NOMO-1 treated with dmso at 0.1 percent for 144 hours (cell line): ENCODE measurements at regions not wholly inside any gene's neighbourhood (a gene's known extent, or its start where the extent isn't known, plus 50 kb on each side); places are given as distances from the start of the nearest gene placed in this dataset.
"Not testable (repeated sequence)": the region's sequence is repeated elsewhere in the genome, so short reads cannot be mapped to it uniquely, and the experiment has no call there.

Source experiments
- DNase-seq: peaks from one replicate; lab custom pipeline; 2025; ENCODE audit not compliant: unreplicated experiment; lab: John Stamatoyannopoulos, UW

GRCh38 chr7:91564541-91564940 lies 300.3 kb downstream of the FZD1 start:
- DNase-seq = no peak

DNA sequence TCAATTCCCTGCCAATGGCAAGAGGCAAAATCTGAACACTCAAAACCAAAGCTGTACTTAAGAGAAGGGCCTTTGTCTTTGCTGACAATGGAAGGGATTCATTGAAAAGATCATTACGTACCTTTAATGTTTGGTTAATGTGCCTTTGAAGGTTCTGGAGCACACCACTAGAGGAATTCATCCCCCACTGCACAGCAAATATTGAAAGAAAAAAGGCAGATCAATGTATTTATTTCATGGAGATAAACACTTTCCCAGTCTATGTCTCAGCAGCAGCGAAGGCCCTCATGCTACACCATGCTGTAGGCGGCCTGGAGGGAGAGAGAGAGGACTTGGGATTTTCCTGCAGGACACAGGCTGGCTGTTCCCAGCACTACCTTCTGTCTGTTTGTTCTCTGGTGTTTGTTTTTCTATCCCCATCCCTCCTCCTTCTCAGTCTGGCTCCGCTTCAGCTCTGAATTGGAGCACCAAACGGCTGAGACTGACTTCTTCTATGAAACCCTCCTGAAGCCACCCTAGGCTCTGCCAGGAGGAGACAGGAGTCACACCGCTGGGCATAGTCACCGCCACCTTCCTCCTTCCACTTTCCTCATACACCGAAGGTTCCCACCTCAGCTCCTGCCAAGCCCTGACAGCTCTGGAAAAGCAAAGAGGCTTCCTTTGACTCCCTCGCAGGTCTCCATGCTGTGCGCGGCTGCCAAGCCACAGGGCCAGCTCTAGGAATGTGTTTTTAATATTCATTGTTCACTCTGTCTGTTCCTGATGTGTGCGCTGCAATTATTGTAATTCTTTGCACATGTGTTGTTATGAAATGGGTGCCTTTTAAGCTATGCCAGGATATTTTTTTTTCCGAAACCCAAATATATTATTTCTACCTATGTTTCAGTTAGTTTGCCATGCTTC lies 301.5 kb downstream of the FZD1 start:
- no peak for DNase-seq

DNA sequence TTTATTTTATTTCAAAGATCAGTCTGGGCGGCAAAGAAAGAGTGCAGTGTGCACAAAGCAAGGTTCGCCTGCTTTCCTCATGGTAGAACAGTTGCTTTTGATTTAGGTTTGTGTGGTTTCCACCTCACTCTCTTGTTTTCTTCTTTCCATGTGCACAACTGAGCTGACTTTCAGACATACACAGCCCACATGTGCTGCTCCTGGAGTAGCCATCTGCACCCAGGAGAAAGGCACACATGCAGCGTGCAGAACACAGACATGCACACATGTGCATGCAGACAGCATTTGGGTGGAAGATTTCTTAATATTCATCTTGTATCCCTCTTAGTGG lies 302.1 kb downstream of the FZD1 start:
- no peak for DNase-seq

- no peak for DNase-seq
These were observed 303.1 kb downstream of the FZD1 start for GRCh38 chr7:91567081-91568012.

- DNase-seq = no peak
These were observed 303.9 kb downstream of the FZD1 start for GRCh38 chr7:91568138-91568537.

DNA sequence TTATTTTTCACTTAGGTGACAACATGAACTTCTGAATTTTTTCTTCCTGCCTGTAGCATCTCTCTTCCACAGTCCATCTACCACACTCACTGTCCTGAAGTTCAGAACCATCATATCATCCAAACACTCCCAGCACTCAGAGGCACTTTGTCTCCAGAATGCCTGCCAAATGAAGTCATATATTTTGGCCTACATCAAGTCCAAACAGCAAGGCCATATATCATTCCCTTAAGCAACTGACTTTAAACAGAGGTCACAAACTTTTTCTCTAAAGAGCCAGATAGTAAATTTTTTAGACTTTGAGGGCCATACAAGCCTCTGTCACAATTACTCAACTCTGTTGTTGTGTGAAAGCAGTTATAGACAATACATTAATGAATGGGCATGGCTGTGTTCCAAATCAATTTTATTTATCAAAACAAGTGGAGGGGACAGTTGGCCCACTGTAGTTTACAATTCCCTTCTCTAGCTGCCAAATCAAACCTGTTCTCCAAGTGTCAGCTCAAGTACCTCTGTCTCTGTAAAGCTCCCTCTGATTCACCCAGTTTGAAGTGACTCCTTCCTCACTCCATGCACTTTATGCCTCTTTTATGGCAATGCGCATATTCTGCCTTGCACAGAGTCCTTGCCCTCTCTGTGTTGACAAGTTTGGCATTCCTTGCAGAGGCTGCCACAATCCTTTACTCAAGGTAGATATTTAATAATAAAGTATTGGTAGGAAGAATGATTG lies 305.7 kb downstream of the FZD1 start:
- no peak for DNase-seq

GRCh38 chr7:91570560-91570959 lies 306.3 kb downstream of the FZD1 start:
- no peak for DNase-seq

- no peak for DNase-seq
These were observed 307.4 kb downstream of the FZD1 start for GRCh38 chr7:91571601-91572000.

DNA sequence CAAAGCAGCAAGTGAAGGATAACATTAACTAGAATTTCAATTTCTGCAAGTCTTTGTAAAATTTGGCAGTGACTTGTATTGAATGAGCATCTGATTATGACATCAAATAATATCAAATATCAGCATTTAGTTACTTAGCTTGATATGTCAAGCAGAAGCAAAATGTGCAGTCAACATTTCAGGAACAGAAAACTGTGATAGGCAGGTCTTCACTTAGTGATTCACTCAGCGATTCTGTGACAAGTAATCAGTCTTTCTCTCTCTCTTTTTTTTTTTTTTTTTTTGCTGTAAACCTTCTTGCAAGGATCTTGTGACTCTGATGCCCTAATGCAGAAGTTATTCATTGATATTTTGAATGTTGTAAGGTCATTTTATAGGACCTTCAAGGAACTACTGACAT lies 307.1 kb downstream of the MTERF1 start:
- no peak for DNase-seq

GRCh38 chr7:91576459-91576858 lies 304.0 kb downstream of the MTERF1 start:
- not testable (repeated sequence) for DNase-seq

GRCh38 chr7:91579837-91580236 lies 300.7 kb downstream of the MTERF1 start:
- DNase-seq = no peak

- DNase-seq = no peak
These were observed 297.6 kb downstream of the MTERF1 start for GRCh38 chr7:91582799-91583477.

DNA sequence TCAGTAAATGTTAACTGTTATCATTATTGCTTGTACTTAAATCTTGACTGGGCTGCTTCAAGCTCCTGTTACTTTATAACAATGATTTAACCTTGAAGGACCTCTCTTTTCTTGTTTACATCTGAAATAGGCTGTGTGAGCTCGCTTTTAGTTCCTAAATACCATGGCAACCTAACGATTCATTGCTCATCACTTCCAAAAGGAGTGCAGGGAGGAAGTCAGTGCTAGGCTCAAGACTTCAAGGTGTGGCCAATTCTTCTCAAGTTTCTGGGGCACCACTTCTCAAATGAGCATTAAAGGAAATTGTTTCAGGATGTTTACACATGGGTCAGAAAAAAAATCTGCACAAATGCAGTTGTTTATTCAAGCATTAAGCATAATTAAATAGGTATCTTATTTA lies 284.2 kb downstream of the MTERF1 start:
- DNase-seq = peak; percentile 32

DNA sequence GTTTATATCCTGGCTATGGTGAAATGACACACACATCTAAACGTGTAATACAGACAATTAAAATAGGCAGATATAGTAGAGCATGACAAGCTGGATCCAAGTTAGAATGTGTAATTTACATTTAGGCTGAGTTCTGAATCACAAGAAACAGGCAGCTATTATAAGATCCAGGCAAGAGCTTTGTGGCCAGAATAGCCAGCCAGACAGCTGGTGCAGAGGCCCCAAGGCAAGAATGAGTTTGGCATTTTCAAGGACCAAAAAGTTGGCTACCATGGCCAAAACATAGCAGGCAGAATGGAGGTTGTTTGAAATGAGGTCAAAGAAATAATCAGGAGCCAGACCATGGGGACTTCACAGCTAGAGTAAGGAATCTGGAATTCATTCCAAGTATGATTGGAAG lies 281.7 kb downstream of the MTERF1 start:
- no peak for DNase-seq

DNA sequence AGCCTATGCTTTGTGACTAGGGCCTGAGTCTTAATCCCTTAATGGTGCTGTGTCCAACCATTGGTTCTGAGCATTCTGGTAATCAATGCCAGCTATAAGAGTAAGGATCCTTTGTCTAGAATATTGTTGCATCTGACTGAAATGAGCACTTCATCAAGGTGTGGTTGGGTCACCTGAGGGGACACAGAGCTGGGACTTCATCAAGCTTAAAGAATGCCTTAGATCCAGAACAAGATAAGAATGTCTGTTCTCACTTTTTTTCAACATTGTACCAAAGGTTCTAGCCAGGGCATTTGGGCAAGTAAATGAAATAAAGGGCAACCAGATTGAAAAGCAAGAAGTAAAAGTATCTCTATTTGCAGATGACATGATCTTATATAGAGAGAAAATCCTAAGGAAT lies 280.4 kb downstream of the MTERF1 start:
- DNase-seq = no peak

GRCh38 chr7:91603707-91604106 lies 276.8 kb downstream of the MTERF1 start:
- DNase-seq = no peak

GRCh38 chr7:91608606-91609005 lies 271.9 kb downstream of the MTERF1 start:
- DNase-seq = no peak

- no peak for DNase-seq
These were observed 271.0 kb downstream of the MTERF1 start for GRCh38 chr7:91609525-91609924.

DNA sequence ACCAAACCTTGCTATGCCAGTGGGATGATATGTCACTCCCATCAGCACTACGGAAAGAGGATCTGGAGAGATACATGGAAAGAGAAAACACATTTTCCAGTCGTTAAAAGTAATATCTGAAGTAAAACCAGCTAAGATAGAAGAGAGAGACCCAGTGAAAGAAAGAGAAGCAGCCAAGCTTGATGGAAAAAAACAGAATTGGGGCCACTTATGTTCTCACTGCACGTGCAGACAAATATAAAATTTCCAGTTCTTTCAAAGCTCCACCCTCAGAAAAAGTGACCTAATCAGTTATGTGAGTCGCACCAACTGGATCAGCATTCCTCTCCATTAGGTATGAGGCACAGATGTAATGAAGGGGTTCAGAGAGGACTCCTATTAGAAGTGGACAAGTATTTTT lies 266.1 kb downstream of the MTERF1 start:
- DNase-seq = no peak

- no peak for DNase-seq
These were observed 261.4 kb downstream of the MTERF1 start for GRCh38 chr7:91618776-91619765.
